HG03097 (cell line): ENCODE measurements at regions not wholly inside any gene's neighbourhood (a gene's known extent, or its start where the extent isn't known, plus 50 kb on each side); places are given as distances from the start of the nearest gene placed in this dataset.
"Not testable (repeated sequence)": the region's sequence is repeated elsewhere in the genome, so short reads cannot be mapped to it uniquely, and the experiment has no call there.

ENCODE experiments used
- ATAC-seq: cut with Tn5 transposase; IDR thresholded peaks from one replicate; pipeline ENCODE4 v1.9.1; 2021; ENCODE audit not compliant: unreplicated experiment, low FRiP score

DNA sequence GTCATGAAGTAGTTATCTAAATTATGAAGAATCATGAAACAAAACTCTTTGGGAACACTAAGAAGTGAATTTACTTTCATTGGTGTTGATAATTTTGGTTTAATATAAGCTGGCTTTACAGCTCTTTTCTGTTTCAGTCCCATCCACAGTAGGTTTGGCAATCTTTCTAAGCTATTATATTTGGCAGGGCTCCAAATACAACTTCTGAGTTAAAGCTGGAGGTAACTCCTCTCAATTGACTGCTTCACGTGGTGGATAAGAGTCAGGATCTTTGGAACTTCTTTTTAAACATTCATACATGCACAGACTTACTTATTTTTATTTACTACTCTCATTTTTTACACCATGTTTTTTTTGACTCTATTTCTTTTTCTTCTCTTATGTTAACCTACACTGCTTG lies 106.5 kb upstream of the EPHA3 start:
- no peak for ATAC-seq

GRCh38 chr3:89002191-89002590 lies 105.2 kb upstream of the EPHA3 start:
- no peak for ATAC-seq

GRCh38 chr3:89013536-89013935 lies 93.9 kb upstream of the EPHA3 start:
- ATAC-seq: no peak

DNA sequence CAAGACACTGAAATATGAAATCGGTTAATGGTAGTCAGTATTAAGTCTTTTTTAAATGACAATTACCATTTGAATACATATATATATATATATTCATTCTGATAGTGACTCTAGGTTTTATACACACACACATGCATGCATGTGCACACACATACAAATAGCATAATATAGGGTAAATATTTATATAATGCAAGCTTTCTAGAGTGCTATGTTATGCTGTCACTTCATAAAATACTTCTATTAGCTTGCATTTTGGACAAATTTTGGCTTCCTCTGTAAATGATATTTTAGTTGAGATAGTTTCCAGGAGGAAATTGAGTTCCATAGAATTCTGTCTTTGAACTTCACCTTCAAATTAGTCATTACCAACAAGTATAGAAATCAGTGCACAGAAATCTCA lies 89.9 kb upstream of the EPHA3 start:
- no peak for ATAC-seq

- ATAC-seq: no peak
Observed at GRCh38 chr3:89025185-89025584, 82.2 kb upstream of the EPHA3 start.

- ATAC-seq: no peak
Observed at GRCh38 chr3:89032346-89033013, 74.9 kb upstream of the EPHA3 start.

- not testable (repeated sequence) for ATAC-seq
Observed at GRCh38 chr3:89034723-89035122, 72.7 kb upstream of the EPHA3 start.

DNA sequence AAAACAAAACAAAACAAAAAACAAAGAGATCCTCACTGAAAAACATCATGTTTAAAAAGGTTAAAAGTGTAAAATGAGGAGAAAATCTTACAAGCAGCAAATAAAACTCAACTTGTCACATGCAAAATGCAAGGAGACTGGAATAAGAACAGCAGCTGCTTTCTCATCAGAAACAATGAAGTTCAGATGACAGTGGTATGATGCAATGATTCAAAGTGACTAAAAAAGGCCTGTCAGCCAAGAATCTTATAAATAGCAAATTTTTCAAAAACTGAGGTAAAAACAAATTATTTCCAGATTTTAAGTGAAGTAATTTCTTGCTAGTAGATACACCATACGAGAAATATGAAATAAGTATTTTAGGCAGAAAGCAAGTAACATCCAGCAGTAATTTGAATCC lies 68.6 kb upstream of the EPHA3 start:
- no peak for ATAC-seq

DNA sequence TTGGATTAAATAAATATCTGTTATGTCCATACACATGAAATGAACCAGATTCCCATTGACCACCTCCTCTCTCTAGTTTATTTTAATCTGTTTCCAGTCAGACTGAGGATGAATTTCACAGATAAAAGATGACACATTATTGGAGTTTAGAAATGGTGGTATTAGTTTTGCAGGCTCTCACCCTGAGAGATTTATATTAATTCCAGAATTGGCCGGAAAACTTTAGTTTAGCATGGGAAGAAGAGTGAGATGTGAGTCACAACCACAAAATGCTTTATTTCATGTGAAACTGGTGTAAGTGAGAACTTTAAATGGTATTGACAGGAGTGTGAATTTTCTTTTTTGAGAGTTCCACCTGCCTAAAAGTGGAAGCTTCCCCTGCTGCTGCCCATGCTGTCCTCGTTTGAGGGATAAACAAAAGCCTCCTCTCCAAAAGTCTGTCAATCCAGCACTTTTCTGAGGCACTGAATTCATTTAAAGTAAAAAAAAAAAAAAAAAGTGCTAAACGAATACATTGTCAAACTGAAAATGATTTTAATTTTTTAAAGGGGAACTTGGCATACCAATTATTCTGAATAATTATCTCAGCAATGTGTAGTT lies 65.1 kb upstream of the EPHA3 start:
- ATAC-seq: no peak

DNA sequence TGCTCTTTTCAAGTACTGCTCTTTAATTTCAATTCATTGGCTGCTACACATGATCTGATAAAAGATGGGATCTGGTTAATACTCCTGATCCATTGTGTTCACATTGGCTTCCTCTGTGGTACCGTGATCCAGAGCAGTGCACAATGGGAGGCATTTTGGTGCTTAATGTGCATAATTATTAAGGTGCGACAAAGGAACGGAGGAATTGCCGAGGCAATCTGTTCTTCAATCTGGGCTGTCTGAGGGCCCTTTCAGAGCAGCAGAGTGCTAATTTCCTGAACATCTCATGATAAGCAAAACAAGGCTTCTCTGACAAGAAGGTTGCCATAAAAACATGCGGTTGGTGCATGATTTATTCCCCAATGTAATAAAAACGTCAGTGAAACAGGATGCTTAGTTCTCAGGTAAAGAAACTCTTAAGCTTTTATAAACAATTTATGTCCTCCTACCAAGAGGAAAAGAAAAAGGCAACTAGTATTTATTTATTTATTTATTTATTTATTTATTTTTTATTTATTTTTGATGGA lies 64.0 kb upstream of the EPHA3 start:
- no peak for ATAC-seq

GRCh38 chr3:89046661-89047060 lies 60.8 kb upstream of the EPHA3 start:
- ATAC-seq: no peak

GRCh38 chr3:89049119-89049518 lies 58.3 kb upstream of the EPHA3 start:
- ATAC-seq: no peak

DNA sequence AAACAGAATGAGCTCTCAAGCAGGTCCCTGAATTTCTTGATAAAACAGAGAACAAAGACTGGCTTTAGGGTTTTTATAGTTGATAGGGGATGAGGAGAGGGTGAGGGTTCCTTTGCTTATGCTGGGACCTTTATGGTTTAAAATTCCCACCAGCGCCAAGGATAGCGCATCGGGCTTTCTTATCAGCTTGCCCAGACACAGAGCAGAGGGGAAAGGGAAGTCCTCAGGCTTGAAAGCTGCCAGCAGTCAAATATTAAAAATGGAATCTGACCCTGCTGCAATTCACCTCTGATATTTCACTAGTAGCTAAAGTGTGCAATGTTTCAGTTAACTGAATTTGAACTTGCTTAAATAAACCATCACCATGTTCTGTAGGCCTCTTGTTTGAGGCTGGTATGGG lies 55.0 kb upstream of the EPHA3 start:
- no peak for ATAC-seq

- no peak for ATAC-seq
Observed at GRCh38 chr3:89057398-89057797, 50.0 kb upstream of the EPHA3 start.
